KMS-11 (cell line): ENCODE measurements at regions not wholly inside any gene's neighbourhood (a gene's known extent, or its start where the extent isn't known, plus 50 kb on each side); places are given as distances from the start of the nearest gene placed in this dataset.

Experiments
- H2AFZ ChIP-seq: fragments of 200-600 bp; sonication (generic); 2 replicates; pipeline ENCODE4 v1.6.1; 2016; ENCODE audit warnings: antibody characterized with exemption, mixed run types, low read depth
- H3K27ac ChIP-seq: fragments of 200-600 bp; sonication (generic); 2 replicates; pipeline ENCODE4 v1.6.1; 2016; ENCODE audit warnings: mild to moderate bottlenecking, mixed run types
- H3K27me3 ChIP-seq: fragments of 200-600 bp; sonication (generic); 2 replicates; pipeline ENCODE4 v1.6.1; 2017; ENCODE audit warnings: mild to moderate bottlenecking, low read depth, mixed run types, moderate library complexity; ENCODE audit not compliant: insufficient read depth
- H3K36me3 ChIP-seq: fragments of 200-600 bp; sonication (generic); 2 replicates; pipeline ENCODE4 v1.6.1; 2017; ENCODE audit warnings: mild to moderate bottlenecking, mixed run types; ENCODE audit not compliant: insufficient read depth
- H3K4me1 ChIP-seq: fragments of 200-600 bp; sonication (generic); 2 replicates; pipeline ENCODE4 v1.6.1; 2016; ENCODE audit warnings: mild to moderate bottlenecking, low read depth, mixed run types; ENCODE audit not compliant: poor library complexity, severe bottlenecking
- H3K4me2 ChIP-seq: fragments of 200-600 bp; sonication (generic); 2 replicates; pipeline ENCODE4 v1.7.0; 2016; ENCODE audit warnings: mild to moderate bottlenecking, mixed run types
- H3K4me3 ChIP-seq: fragments of 200-600 bp; sonication (generic); IDR thresholded peaks from 2 replicates; pipeline ENCODE4 v1.6.1; 2017; ENCODE audit warnings: low read depth, low read length, mixed read lengths; ENCODE audit not compliant: insufficient read depth
- H3K79me2 ChIP-seq: fragments of 200-600 bp; sonication (generic); 2 replicates; pipeline ENCODE4 v1.6.1; 2016; ENCODE audit warnings: low read depth, mixed run types; ENCODE audit not compliant: insufficient read depth
- H3K9ac ChIP-seq: fragments of 200-600 bp; sonication (generic); 2 replicates; pipeline ENCODE4 v1.6.1; 2016; ENCODE audit warnings: mild to moderate bottlenecking, mixed run types
- H4K20me1 ChIP-seq: fragments of 200-600 bp; sonication (generic); 2 replicates; pipeline ENCODE4 v1.6.1; 2016; ENCODE audit warnings: mild to moderate bottlenecking, mixed run types; ENCODE audit not compliant: insufficient read depth
- TF ChIP-seq, protein P1 (sequence below): fragments of 200-600 bp; sonication (generic); conservative IDR thresholded peaks from 2 replicates; pipeline ENCODE4 v1.6.1; 2017; ENCODE audit warnings: low read depth, mild to moderate bottlenecking, antibody characterized with exemption, low read length, moderate library complexity, mixed read lengths

DNA sequence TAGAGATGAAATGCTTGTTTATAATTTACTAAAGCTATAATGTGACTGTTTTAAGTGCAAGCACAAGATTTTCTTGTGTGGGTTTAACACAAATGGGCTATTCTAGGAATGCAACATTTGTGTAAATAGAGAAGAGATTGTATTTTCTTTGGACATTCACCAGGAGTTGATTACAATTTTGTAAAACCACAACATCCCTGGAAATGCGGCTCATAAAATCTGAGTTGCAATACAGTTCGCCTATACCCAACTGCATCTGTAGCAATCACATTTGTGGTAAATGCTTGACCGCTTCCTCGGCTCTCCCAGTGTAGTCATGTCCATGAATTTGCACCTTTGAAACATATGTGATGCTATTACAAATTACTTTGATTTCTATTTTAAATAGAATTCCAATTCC lies 348.7 kb upstream of the CDH20 start:
- Histone ChIP-seq H3K79me2 (no peaks in the 10 kb centered on the region), H2AFZ (no peak overlapping the region), H4K20me1 (no peaks in the 10 kb centered on the region), H3K4me3 (no peak overlapping the region), H3K27me3 (no peaks in the 10 kb centered on the region), H3K9ac (no peak overlapping the region), H3K4me2 (no peak overlapping the region), H3K4me1 (no peaks in the 10 kb centered on the region), H3K27ac (no peak overlapping the region), H3K36me3 (no peaks in the 10 kb centered on the region)
- TF ChIP-seq, protein P1, sequence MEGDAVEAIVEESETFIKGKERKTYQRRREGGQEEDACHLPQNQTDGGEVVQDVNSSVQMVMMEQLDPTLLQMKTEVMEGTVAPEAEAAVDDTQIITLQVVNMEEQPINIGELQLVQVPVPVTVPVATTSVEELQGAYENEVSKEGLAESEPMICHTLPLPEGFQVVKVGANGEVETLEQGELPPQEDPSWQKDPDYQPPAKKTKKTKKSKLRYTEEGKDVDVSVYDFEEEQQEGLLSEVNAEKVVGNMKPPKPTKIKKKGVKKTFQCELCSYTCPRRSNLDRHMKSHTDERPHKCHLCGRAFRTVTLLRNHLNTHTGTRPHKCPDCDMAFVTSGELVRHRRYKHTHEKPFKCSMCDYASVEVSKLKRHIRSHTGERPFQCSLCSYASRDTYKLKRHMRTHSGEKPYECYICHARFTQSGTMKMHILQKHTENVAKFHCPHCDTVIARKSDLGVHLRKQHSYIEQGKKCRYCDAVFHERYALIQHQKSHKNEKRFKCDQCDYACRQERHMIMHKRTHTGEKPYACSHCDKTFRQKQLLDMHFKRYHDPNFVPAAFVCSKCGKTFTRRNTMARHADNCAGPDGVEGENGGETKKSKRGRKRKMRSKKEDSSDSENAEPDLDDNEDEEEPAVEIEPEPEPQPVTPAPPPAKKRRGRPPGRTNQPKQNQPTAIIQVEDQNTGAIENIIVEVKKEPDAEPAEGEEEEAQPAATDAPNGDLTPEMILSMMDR: no peak

DNA sequence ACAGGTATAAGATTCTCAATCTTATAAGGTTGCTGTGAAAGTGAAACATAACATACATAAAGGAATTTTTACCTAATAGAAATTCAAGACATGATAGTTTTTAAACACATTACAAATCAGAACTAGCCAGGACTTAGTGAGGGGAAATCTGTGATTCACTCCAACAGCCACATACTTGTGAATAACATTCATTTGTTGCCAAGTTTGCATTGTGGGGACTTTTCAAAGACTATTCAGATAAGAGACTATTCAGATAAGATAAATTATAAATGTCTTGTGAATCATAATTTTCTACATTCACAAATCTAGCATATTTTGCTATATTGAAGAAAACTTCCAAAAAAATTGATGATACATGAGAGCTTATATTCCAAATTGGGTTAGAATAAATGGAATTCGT lies 345.3 kb upstream of the CDH20 start:
- no peaks in the 10 kb centered on the region for H4K20me1 ChIP-seq
- no peaks in the 10 kb centered on the region for H3K4me1 ChIP-seq
- no peak overlapping the region for H3K27ac ChIP-seq

DNA sequence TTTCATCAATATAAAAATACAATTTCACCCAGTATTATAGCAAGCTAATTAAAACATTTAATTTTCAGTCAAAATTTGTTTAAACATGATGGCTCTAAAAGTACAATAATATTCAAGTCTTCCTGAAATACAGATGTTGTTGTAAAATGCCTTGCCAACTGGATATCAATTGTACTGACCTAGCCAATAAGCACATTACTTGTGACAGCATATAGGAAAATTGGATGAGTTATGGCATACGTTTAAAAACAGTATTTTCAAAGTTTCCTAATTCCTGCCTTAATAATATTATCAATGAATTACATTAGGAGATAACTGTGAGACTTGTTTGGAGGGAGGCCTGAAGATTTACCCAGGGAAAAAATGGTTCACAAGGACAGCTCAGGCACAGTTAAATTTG lies 336.9 kb upstream of the CDH20 start:
- H3K27me3 ChIP-seq: no peaks in the 10 kb centered on the region
- no peaks in the 10 kb centered on the region for H3K4me1 ChIP-seq
- no peaks in the 10 kb centered on the region for H3K36me3 ChIP-seq
- H3K79me2 ChIP-seq: no peaks in the 10 kb centered on the region
- H3K27ac ChIP-seq: no peak overlapping the region
- no peak overlapping the region for H2AFZ ChIP-seq
- no peak overlapping the region for H3K4me2 ChIP-seq
- H3K4me3 ChIP-seq: no peak overlapping the region
- no peaks in the 10 kb centered on the region for H4K20me1 ChIP-seq
- H3K9ac ChIP-seq: no peak overlapping the region
- TF ChIP-seq, protein P1: no peak

More for the DNA sequence above, 345.3 kb upstream of the CDH20 start:
- H3K36me3 ChIP-seq: no peaks in the 10 kb centered on the region
- no peak overlapping the region for H2AFZ ChIP-seq
- no peaks in the 10 kb centered on the region for H3K79me2 ChIP-seq
- no peaks in the 10 kb centered on the region for H3K27me3 ChIP-seq
- H3K4me3 ChIP-seq: no peak overlapping the region
- TF ChIP-seq, protein P1: no peak
- no peak overlapping the region for H3K4me2 ChIP-seq
- no peak overlapping the region for H3K9ac ChIP-seq

DNA sequence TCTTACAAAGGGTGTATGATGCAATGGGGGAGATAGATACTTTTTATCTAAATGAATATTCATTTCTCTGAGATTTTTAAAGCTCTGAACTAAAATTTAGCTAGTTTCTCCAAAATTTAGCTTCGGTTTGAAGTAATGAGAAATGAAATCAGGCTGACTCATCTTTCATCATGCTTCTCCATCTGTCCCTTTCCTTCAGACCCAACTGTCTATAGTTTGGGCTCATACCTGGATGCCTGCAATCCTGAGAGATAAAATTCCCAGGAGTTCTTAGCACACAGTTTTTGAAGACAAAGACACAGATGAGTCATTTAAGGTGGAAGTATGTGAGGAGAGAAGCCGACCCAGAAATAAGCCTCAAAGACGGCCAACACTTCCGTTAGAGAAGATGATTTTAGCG lies 336.4 kb upstream of the CDH20 start:
- Histone ChIP-seq H3K4me3 (no peak overlapping the region), H3K79me2 (no peaks in the 10 kb centered on the region), H3K9ac (no peak overlapping the region), H3K27me3 (no peaks in the 10 kb centered on the region), H2AFZ (no peak overlapping the region), H4K20me1 (no peaks in the 10 kb centered on the region), H3K4me1 (no peaks in the 10 kb centered on the region), H3K36me3 (no peaks in the 10 kb centered on the region), H3K4me2 (no peak overlapping the region), H3K27ac (no peak overlapping the region)
- TF ChIP-seq, protein P1: no peak
